NCI-H524 treated with DMSO at 0.1 percent for 48 hours (cell line): ENCODE measurements at regions not wholly inside any gene's neighbourhood (a gene's known extent, or its start where the extent isn't known, plus 50 kb on each side); places are given as distances from the start of the nearest gene placed in this dataset.

Experiments
- DNase-seq: peaks from one replicate; lab custom pipeline; 2025; lab: John Stamatoyannopoulos, UW

GRCh38 chr5:107325866-107326265 lies 344.9 kb downstream of the EFNA5 start:
- DNase-seq, result no peak

GRCh38 chr5:107324809-107325208 lies 345.9 kb downstream of the EFNA5 start:
- DNase-seq, result no peak

DNA sequence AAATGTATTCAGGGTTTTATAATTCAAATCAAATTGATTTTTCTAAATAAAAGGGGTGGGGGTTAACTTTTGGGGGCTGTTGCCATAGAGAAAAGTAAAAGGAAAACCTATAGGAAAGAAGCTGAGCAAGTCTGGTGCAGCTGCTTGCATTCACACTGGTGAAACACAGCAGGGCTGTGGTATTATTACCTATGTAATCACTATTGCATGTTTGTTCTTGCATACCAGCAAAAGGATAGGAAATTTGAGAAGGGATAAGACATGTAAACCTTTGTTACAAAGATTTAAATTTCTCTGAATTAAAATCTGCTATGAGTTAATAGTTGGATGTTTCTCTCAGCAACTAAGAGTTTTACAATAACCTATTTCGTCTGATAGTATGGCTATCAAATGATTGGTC lies 346.7 kb downstream of the EFNA5 start:
- DNase-seq, result no peak

DNA sequence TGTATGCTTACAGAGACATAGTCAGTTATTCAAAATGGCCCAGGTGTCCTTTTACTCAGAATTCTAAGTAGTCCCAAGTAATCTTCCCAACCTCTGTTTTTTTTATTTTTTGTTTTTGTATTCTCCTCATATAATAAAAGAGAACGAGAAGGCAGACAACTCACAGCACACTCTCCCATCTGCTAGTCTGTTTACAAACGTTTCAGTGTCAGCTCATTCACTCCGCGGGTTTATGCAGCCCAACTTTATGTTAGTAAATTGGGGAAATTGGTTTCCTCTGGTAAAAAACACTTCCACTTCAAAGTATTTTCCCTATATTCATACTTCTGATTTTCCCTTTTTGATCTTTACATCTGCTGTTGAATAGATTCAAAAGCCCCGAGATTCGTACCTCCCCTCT lies 347.2 kb downstream of the EFNA5 start:
- no peak for DNase-seq

DNA sequence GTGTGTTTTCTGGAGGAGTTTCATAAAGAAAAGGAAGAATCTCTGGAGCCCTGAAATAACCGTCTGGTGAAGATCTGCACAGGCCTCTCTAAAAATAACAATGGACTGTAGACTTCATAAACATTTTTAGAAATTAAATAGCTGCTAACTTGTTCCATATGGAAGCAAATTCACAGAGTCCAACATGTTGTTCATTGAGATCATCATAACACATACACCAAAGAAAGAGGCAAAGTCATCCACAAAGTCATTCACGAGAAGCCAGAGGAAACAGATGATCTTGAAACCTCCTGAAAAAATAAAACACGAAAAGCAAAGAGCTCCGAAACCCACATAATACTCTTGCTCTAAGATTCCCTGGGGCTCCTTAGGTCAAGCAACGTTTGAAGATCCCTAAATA lies 347.8 kb downstream of the EFNA5 start:
- no peak for DNase-seq

DNA sequence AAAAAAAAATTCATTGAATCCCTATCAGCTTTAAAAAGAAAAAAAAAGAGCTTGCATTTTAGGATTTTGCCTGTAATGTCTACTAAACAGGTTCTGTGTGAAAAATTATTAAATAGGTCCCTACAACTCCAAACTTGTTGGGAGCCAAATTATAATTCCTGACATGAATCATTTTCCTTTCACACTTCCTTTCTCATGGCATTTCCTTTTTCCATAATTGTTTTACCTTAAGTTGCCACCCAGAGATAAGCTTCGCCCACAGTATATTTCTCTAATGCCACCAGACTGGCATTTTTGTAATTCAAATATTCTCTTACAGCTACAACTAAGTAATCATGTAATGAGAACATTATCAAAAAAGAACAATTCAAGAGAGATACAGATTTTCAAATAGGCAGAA lies 348.8 kb downstream of the EFNA5 start:
- DNase-seq, result no peak

GRCh38 chr5:107320846-107321245 lies 349.9 kb downstream of the EFNA5 start:
- no peak for DNase-seq

- no peak for DNase-seq
These were observed 350.4 kb downstream of the EFNA5 start for GRCh38 chr5:107320376-107320775.

GRCh38 chr5:107319901-107320300 lies 350.8 kb downstream of the EFNA5 start:
- no peak for DNase-seq

DNA sequence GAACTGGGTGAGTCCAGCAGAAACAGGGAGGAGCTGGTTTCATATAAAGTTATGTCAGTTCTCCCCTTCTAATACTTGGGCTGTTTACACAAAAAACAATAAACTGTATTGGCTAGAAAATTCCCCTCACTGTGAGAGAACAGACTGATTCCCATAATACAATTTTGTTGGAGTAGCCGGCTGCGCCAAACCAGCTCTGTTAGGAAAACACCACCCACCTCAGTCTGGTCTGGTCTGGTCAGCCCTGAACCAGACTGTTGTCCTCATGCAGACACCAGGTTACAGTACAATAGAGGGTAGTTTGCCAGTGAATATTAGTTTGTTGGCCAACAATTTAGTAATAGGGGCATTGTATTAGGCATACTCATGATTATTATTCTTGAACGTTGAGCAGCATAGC lies 356.4 kb downstream of the EFNA5 start:
- DNase-seq, result no peak

GRCh38 chr5:107313921-107314320 lies 356.8 kb downstream of the EFNA5 start:
- no peak for DNase-seq

DNA sequence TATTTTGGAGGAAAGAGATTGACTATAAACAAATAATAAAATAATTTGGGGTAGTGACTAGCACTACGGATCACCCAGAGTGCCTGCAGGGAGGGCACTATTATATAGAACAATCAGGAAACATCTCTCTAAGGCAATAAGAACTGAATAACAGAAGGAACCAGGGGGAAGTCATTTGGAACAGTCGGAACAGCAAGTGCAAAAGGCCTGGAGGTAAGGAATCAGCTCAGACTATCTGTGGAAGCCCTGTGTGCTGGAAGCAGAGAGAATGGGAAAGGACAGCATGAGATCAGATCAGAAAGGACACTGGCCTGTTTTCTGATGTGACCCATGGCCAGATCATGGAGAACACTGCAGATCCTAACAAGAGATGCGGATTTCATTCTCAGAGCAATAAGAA lies 357.6 kb downstream of the EFNA5 start:
- no peak for DNase-seq

DNA sequence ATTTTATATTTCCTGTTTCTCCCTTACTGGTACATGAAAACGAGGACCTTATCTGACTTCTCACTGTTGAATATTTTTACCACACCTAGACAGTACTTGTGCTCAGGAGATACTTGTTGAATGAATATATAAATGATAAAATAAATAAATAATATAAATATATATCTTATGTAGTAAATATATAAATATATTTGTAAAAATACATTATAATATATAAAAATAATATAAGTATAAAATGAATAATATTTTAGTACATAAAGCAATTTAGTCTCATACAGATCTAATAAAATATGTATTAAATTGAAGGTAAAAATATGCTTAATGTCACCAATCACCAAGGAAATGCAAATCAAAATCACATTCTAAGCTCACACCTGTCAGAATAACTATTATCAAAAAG lies 360.6 kb downstream of the EFNA5 start:
- DNase-seq, result no peak

- no peak for DNase-seq
These were observed 364.1 kb downstream of the EFNA5 start for GRCh38 chr5:107306594-107306993.

DNA sequence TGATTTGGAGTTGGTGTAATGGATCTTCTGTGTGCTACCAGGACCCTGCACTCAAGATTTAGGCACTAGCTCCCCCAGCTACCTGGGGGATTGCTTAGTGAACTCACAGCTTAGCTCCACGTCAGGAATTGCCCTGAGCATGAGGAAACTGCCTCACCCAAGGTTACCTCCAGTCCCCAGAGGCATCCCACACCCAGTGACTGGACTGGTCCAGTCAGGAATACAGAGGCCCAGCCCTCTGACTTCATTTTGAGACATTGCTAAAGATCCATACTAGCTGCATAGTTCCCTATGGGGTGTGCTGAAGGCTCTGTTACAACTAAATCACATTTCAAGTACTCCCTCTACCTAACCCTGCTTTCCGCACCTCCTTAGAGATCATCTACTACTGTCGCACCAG lies 364.7 kb downstream of the EFNA5 start:
- DNase-seq, result no peak

GRCh38 chr5:107304684-107305083 lies 366.1 kb downstream of the EFNA5 start:
- no peak for DNase-seq

DNA sequence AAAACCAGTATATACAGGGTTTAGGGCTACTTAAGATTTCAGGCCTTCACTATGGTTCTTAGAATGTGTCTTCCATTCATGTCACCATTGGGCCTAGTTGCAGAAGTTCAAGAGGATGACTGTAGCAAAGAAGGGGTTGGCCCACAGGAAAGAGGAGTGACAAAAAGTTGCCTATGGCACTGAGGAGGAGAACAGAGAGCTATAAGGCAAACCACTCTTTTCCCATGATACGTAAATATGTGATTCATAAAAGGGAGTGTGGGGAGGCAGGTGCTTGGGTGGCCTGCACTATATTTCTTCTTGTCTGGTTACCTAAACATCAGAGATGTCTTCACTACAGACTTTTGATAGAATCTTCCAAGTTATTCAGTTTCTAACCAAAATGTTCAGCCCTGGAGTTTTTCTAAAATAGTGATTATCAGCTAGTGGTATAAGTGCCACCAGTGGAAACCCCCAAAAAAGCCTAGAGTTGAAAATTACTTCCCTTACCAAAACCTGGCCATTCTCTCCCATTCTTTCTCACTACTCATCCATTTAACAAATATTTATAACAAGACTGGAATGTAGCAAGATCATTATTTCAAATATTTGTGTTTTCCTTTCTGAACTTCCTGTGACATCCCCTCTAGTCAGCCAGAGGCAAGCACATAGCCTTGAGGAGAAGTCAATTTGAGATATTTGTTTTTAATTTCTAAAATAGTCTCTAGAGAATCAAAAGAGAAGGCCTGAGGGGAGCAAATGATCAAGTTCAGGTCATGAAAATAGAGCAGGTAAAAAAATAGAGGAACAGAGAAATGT lies 367.4 kb downstream of the EFNA5 start:
- no peak for DNase-seq

DNA sequence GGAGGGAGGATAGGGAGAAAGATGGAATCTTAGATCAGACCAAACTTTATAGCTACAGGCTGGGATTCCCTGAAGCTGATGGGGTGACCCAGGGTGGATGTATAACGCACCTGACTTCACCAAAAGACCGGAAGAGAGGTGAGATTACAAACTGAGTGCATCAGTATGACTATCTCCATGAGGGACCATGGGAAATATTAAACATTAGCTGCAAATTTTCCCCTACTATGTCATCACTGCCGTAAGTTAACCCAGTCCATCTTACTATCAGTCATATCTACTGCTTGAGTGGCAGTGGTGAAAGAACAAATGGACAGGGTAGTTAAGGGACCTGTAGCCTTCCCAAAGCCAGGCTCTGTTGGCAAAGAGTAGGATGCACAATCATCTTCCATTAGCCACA lies 368.3 kb downstream of the EFNA5 start:
- DNase-seq, result no peak

DNA sequence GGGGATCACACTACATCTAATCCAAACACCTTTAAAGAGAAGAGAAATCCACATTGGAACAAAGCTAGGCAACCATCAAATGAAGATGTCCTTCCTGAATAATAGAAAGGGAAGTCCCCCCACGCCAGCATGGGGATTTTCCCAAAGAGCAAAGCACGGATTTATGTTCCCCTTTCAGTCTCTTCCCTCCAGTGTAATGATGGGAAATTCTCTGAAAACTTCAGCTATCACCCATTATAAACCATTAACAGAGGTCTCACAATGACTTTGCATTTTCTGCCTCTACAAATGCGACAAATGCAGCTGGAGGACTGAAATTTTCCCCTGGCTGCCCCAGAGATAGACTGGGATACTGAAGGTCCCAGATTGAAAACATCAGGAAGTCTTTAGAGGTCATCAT lies 368.7 kb downstream of the EFNA5 start:
- DNase-seq, result no peak

DNA sequence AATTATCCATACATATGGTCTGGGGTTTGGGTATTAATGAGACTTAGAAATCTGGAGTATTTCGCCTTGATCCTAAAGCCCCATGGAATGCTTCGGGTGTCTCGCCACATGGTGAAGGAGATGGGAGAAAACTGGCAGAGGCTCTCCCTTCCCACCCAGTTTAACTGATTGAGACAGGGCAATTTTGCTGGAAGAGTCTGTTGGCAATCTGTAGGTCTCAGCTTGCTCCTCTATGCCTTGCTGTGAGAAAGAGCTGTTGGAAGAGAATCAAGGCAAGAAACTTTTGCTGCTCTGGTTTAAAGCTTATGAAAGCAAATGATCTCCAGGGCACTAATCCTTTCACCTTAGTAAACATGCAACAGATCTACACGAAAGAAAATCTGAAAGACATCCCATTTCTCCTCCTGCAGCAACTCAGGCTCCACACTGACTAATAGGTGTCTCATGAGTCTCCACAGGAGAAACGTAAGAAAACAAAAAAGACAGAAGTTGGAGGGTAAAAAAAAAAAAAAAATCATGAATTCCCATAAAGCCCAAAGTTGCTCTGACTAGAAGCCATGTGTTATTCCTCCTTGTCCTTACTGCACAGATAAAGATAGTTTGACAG lies 369.9 kb downstream of the EFNA5 start:
- no peak for DNase-seq

DNA sequence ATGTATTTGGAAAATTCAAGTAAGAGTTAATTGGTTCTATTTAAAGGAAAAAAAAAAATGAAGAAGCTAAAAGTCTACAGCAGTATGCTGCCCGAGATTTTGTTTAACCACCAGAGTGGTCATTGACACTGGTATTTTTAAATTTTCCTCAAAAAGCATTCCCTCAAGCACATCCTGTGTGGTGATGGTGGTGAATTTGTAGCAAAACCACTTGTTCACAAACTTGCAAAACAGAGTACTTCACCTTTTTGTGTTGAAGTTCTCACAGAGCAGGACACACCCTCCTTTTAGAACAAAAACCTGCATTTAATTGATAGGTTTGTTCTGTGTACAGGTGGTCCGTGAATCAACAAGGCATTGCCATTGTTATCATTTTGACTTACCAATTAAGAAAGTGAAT lies 374.2 kb downstream of the EFNA5 start:
- no peak for DNase-seq

DNA sequence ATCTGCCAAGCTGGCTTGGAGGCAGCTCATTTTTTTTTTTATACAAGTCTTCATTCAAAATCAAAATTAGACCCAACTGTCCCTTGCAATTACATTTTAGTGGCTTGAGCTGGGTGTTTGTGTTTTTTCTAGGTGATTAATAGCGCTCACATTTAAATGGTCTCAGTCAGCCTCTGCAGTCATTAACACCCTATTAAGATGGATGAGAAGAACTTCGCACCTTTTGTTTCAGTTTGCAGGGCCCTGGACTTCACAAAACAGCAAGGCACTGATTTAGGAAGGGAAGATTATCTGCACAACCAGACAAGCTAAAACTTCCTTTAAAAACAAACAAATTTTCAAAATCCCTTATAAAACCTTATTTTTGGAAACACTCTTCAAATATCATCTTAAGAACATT lies 374.8 kb downstream of the EFNA5 start:
- DNase-seq, result no peak

DNA sequence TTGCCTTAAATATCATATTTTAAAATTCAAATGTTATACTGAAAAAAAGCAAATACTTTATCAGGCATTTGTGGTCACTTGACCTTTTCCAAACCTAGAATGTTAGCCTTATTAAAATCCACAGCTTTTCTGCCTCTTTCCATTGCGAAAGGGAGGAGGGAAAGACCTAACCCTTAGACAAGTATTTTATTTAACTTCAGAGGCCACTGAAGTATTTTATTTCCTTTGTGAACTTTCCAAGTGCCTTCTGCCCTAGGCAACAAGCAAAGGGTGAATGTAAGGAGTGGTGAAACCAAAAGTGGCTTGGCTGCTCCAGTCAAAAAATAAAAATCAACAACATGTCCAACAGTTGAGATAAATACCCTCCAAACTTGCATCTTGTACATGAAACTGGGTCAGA lies 376.1 kb downstream of the EFNA5 start:
- no peak for DNase-seq

DNA sequence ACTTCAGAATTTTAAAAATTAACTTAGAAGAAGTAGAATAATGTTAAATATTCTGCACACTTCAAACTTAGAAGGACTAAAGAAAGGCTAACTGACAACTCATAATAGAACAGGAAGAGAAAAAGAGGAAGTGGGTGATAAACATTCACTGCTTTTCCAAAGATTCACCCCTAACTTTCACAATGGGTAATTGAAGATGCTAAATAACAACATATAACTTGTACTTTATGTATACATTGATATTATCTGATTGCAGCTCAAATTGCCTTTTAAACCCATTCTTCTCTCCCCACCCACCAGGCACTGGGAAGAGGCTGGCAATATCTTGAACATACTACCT lies 376.6 kb downstream of the EFNA5 start:
- DNase-seq, result no peak
